ENCODE measurements at regions not wholly inside any gene's neighbourhood (a gene's known extent, or its start where the extent isn't known, plus 50 kb on each side); places are given as distances from the start of the nearest gene placed in this dataset.

DNA sequence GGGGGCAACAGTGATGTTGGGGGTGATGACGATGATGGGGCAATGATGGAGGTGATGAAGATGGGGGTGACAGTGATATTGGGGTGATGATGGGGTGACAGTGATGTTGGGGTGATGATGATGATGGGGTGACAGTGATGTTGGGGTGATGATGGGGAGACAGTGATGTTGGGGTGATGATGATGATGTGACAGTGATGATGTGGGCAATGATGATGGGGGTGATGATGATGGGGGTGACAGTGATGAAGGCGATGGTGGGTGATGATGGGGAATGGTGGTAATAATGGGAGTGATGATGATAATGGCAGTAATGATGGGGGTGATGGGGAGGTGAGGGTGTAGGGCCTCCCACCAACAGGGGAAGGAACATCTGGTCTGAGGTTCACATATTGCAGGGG lies 150.6 kb downstream of the ERMARD start:
- Histone ChIP-seq H3K27me3 (ENCODE audit: insufficient read depth, low read length, poor library complexity) (no peaks in the 10 kb centered on the region), H3K9me3 (ENCODE audit: insufficient read depth, low read length, severe bottlenecking) (peaks cover 3% of the 10 kb centered on the region)
- ATAC-seq (ENCODE audit: insufficient read depth, low read depth): no peak

GRCh38 chr6:169899481-169900145 lies 148.2 kb downstream of the ERMARD start:
- DNase-seq (no peak), ATAC-seq (ENCODE audit: insufficient read depth, low read depth) (no peak)
- TF ChIP-seq, protein P1, sequence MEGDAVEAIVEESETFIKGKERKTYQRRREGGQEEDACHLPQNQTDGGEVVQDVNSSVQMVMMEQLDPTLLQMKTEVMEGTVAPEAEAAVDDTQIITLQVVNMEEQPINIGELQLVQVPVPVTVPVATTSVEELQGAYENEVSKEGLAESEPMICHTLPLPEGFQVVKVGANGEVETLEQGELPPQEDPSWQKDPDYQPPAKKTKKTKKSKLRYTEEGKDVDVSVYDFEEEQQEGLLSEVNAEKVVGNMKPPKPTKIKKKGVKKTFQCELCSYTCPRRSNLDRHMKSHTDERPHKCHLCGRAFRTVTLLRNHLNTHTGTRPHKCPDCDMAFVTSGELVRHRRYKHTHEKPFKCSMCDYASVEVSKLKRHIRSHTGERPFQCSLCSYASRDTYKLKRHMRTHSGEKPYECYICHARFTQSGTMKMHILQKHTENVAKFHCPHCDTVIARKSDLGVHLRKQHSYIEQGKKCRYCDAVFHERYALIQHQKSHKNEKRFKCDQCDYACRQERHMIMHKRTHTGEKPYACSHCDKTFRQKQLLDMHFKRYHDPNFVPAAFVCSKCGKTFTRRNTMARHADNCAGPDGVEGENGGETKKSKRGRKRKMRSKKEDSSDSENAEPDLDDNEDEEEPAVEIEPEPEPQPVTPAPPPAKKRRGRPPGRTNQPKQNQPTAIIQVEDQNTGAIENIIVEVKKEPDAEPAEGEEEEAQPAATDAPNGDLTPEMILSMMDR (IDR thresholded peaks at IDR 0.05; ENCODE audit: borderline replicate concordance, extremely low read depth, low read length, poor library complexity, severe bottlenecking): no peak
- TF ChIP-seq EZH2 (IDR thresholded peaks at IDR 0.05; ENCODE audit: borderline replicate concordance, low read depth, low read length, severe bottlenecking): no peak
- H3K27ac ChIP-seq (ENCODE audit: low read length): no peak overlapping the region
- no peak overlapping the region for H3K4me2 ChIP-seq (ENCODE audit: insufficient read depth, low read length)
- H3K4me3 ChIP-seq (ENCODE audit: low read depth in 1 of 2, low read length in 2 of 2): no peak overlapping the region
- H3K36me3 ChIP-seq (ENCODE audit: insufficient read depth, low read length): no peaks in the 10 kb centered on the region
- H3K27me3 ChIP-seq (ENCODE audit: insufficient read depth, low read length, poor library complexity): no peaks in the 10 kb centered on the region
- H2AFZ ChIP-seq (ENCODE audit: low read depth, low read length): no peak overlapping the region
- no peaks in the 10 kb centered on the region for H3K79me2 ChIP-seq (ENCODE audit: insufficient read depth, low read length)
- H4K20me1 ChIP-seq (ENCODE audit: insufficient read depth, low read length): no peaks in the 10 kb centered on the region
- H3K4me1 ChIP-seq (ENCODE audit: insufficient read depth, low read length): no peaks in the 10 kb centered on the region
- no peak overlapping the region for H3K9ac ChIP-seq (ENCODE audit: low read depth, low read length)
- peaks cover 3% of the 10 kb centered on the region for H3K9me3 ChIP-seq (ENCODE audit: insufficient read depth, low read length, severe bottlenecking)

More for the DNA sequence above, 150.6 kb downstream of the ERMARD start:
- no peak for DNase-seq
- TF ChIP-seq, protein P1 (IDR thresholded peaks at IDR 0.05; ENCODE audit: borderline replicate concordance, extremely low read depth, low read length, poor library complexity, severe bottlenecking): no peak
- TF ChIP-seq EZH2 (IDR thresholded peaks at IDR 0.05; ENCODE audit: borderline replicate concordance, low read depth, low read length, severe bottlenecking): no peak
- Histone ChIP-seq H3K36me3 (ENCODE audit: insufficient read depth, low read length) (no peaks in the 10 kb centered on the region), H2AFZ (ENCODE audit: low read depth, low read length) (no peak overlapping the region), H3K9ac (ENCODE audit: low read depth, low read length) (no peak overlapping the region), H3K27ac (ENCODE audit: low read length) (no peak overlapping the region), H3K4me1 (ENCODE audit: insufficient read depth, low read length) (no peaks in the 10 kb centered on the region), H4K20me1 (ENCODE audit: insufficient read depth, low read length) (no peaks in the 10 kb centered on the region), H3K4me2 (ENCODE audit: insufficient read depth, low read length) (no peak overlapping the region), H3K4me3 (ENCODE audit: low read depth in 1 of 2, low read length in 2 of 2) (no peak overlapping the region), H3K79me2 (ENCODE audit: insufficient read depth, low read length) (no peaks in the 10 kb centered on the region)

GRCh38 chr6:169898788-169899480 lies 147.5 kb downstream of the ERMARD start:
- Histone ChIP-seq H3K79me2 (ENCODE audit: insufficient read depth, low read length) (no peaks in the 10 kb centered on the region), H3K9ac (ENCODE audit: low read depth, low read length) (no peak overlapping the region), H3K4me1 (ENCODE audit: insufficient read depth, low read length) (no peaks in the 10 kb centered on the region), H3K27me3 (ENCODE audit: insufficient read depth, low read length, poor library complexity) (no peaks in the 10 kb centered on the region), H3K9me3 (ENCODE audit: insufficient read depth, low read length, severe bottlenecking) (peaks cover 3% of the 10 kb centered on the region), H2AFZ (ENCODE audit: low read depth, low read length) (no peak overlapping the region), H3K4me2 (ENCODE audit: insufficient read depth, low read length) (no peak overlapping the region), H3K27ac (ENCODE audit: low read length) (no peak overlapping the region), H3K36me3 (ENCODE audit: insufficient read depth, low read length) (no peaks in the 10 kb centered on the region), H4K20me1 (ENCODE audit: insufficient read depth, low read length) (no peaks in the 10 kb centered on the region), H3K4me3 (ENCODE audit: low read depth in 1 of 2, low read length in 2 of 2) (no peak overlapping the region)
- TF ChIP-seq EZH2 (IDR thresholded peaks at IDR 0.05; ENCODE audit: borderline replicate concordance, low read depth, low read length, severe bottlenecking): no peak
- TF ChIP-seq, protein P1 (IDR thresholded peaks at IDR 0.05; ENCODE audit: borderline replicate concordance, extremely low read depth, low read length, poor library complexity, severe bottlenecking): no peak
- no peak for DNase-seq
- ATAC-seq (ENCODE audit: insufficient read depth, low read depth): no peak

All from DND-41 (cell line).